ENCODE measurements at regions not wholly inside any gene's neighbourhood (a gene's known extent, or its start where the extent isn't known, plus 50 kb on each side); places are given as distances from the start of the nearest gene placed in this dataset.

DNA sequence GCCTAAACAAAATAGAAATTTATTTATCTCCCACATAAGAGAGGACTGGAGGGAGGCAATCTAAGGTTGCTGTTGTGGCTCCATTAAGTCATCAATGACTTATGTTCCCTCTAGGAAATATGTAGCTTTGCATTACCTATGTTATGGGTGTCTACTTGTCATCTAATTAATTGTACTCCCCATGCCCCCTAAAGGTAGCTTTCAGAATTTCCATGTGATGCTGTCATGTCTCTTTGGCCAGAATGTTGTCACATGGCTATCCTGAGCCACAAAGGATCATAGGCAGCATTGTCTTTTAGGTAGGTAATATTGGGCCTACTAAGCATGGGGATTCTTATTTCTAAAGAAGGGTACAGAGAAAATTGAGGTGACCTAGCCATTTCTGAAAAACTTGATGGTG is 935.6 kb upstream of the FANCL start:
- Histone ChIP-seq H3K4me3 (replicated peaks; ENCODE audit: insufficient read depth, low read length) (no peak overlapping the region), H3K27me3 (ENCODE audit: insufficient read depth, poor library complexity, severe bottlenecking) (no peaks in the 10 kb centered on the region), H3K27ac (replicated peaks) (no peak overlapping the region)
- no peak for TF ChIP-seq SPI1 (IDR thresholded peaks at IDR 0.05; ENCODE audit: borderline replicate concordance, low read depth)
- no peak for TF ChIP-seq POLR2AphosphoS5 (IDR thresholded peaks at IDR 0.05; ENCODE audit: low read depth)
- TF ChIP-seq GABPA (IDR thresholded peaks at IDR 0.05; ENCODE audit: low read depth): no peak
- TF ChIP-seq, protein P1, sequence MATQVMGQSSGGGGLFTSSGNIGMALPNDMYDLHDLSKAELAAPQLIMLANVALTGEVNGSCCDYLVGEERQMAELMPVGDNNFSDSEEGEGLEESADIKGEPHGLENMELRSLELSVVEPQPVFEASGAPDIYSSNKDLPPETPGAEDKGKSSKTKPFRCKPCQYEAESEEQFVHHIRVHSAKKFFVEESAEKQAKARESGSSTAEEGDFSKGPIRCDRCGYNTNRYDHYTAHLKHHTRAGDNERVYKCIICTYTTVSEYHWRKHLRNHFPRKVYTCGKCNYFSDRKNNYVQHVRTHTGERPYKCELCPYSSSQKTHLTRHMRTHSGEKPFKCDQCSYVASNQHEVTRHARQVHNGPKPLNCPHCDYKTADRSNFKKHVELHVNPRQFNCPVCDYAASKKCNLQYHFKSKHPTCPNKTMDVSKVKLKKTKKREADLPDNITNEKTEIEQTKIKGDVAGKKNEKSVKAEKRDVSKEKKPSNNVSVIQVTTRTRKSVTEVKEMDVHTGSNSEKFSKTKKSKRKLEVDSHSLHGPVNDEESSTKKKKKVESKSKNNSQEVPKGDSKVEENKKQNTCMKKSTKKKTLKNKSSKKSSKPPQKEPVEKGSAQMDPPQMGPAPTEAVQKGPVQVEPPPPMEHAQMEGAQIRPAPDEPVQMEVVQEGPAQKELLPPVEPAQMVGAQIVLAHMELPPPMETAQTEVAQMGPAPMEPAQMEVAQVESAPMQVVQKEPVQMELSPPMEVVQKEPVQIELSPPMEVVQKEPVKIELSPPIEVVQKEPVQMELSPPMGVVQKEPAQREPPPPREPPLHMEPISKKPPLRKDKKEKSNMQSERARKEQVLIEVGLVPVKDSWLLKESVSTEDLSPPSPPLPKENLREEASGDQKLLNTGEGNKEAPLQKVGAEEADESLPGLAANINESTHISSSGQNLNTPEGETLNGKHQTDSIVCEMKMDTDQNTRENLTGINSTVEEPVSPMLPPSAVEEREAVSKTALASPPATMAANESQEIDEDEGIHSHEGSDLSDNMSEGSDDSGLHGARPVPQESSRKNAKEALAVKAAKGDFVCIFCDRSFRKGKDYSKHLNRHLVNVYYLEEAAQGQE (IDR thresholded peaks at IDR 0.05; ENCODE audit: insufficient replicate concordance, low read depth): no peak
- TF ChIP-seq, protein P2, sequence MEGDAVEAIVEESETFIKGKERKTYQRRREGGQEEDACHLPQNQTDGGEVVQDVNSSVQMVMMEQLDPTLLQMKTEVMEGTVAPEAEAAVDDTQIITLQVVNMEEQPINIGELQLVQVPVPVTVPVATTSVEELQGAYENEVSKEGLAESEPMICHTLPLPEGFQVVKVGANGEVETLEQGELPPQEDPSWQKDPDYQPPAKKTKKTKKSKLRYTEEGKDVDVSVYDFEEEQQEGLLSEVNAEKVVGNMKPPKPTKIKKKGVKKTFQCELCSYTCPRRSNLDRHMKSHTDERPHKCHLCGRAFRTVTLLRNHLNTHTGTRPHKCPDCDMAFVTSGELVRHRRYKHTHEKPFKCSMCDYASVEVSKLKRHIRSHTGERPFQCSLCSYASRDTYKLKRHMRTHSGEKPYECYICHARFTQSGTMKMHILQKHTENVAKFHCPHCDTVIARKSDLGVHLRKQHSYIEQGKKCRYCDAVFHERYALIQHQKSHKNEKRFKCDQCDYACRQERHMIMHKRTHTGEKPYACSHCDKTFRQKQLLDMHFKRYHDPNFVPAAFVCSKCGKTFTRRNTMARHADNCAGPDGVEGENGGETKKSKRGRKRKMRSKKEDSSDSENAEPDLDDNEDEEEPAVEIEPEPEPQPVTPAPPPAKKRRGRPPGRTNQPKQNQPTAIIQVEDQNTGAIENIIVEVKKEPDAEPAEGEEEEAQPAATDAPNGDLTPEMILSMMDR (IDR thresholded peaks at IDR 0.05; ENCODE audit: insufficient read depth, low read length): no peak
- DNase-seq (ENCODE audit: low read depth in 1 of 2, low spot score in 1 of 2): no peak

DNA sequence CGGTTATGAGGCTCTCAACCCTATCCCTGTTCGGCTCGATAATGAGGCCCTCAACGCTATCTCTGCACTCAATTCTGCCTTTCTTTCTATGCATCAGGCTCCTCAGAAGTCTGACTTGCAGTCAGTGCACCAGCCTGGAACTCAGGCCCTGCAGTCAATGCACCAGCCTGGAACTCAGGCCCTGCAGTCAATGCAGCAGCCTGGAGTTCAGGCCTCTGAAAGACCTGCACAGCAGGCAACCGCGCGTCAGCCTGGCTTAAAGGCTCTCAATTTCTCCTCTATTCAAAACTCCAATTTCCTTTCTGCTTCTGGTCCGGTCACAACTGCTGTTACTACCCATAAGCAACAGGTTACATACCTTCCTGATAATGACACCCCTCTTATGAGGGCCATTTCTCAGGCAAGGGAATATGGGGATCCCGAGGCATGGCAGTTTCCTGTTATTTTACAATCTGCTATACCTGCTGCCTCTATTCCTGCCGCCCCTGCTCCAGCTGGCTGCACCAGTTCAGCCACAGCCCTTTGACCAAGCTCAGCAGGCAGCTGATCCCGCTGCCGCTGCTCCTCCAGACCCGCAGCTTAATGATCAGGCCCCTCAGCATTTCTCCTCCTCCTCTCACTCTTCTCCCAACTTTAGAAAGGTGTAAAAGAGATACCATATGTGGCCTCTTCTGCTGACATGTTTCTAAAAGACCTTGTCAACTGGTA is 933.6 kb upstream of the FANCL start:
- H3K27me3 ChIP-seq (ENCODE audit: insufficient read depth, poor library complexity, severe bottlenecking): no peaks in the 10 kb centered on the region
- TF ChIP-seq SPI1 (IDR thresholded peaks at IDR 0.05; ENCODE audit: borderline replicate concordance, low read depth) (no peak), POLR2AphosphoS5 (IDR thresholded peaks at IDR 0.05; ENCODE audit: low read depth) (no peak), GABPA (IDR thresholded peaks at IDR 0.05; ENCODE audit: low read depth) (no peak)
- TF ChIP-seq, protein P1 (IDR thresholded peaks at IDR 0.05; ENCODE audit: insufficient replicate concordance, low read depth): no peak
- TF ChIP-seq, protein P2 (IDR thresholded peaks at IDR 0.05; ENCODE audit: insufficient read depth, low read length): no peak
- no peak for DNase-seq (ENCODE audit: low read depth in 1 of 2, low spot score in 1 of 2)
- no peak overlapping the region for H3K27ac ChIP-seq (replicated peaks)
- H3K4me3 ChIP-seq (replicated peaks; ENCODE audit: insufficient read depth, low read length): no peak overlapping the region

DNA sequence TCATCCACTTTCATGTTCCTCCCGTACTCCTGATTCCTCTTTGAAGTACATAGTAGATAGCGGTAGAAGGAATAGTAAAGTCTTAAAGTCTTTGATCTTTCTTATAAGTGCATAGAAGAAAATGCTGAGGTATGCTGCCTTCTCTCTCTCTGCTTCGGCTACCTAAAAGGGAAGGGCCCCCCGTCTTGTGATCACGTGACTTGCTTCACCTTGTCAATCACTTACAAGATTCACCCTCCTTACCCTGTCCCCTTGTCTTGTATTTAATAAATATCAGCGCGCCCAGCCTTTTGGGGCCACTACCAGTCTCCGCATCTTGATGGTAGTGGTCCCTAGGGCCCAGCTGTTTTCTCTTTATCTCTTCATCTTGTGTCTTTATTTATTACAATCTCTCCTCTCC is 932.2 kb upstream of the FANCL start:
- Histone ChIP-seq H3K27me3 (ENCODE audit: insufficient read depth, poor library complexity, severe bottlenecking) (no peaks in the 10 kb centered on the region), H3K27ac (replicated peaks) (no peak overlapping the region), H3K4me3 (replicated peaks; ENCODE audit: insufficient read depth, low read length) (no peak overlapping the region)
- TF ChIP-seq SPI1 (IDR thresholded peaks at IDR 0.05; ENCODE audit: borderline replicate concordance, low read depth) (no peak), POLR2AphosphoS5 (IDR thresholded peaks at IDR 0.05; ENCODE audit: low read depth) (no peak), GABPA (IDR thresholded peaks at IDR 0.05; ENCODE audit: low read depth) (no peak)
- TF ChIP-seq, protein P2 (IDR thresholded peaks at IDR 0.05; ENCODE audit: insufficient read depth, low read length): no peak
- TF ChIP-seq, protein P1 (IDR thresholded peaks at IDR 0.05; ENCODE audit: insufficient replicate concordance, low read depth): no peak
- no peak for DNase-seq (ENCODE audit: low read depth in 1 of 2, low spot score in 1 of 2)

All from HL-60 (cell line).